ENCODE measurements at regions not wholly inside any gene's neighbourhood (a gene's known extent, or its start where the extent isn't known, plus 50 kb on each side); places are given as distances from the start of the nearest gene placed in this dataset.

- no peak for TF ChIP-seq CTCF (IDR thresholded peaks at IDR 0.05)
Observed at GRCh38 chr1:218201601-218202000, 83.5 kb upstream of the RRP15 start.

DNA sequence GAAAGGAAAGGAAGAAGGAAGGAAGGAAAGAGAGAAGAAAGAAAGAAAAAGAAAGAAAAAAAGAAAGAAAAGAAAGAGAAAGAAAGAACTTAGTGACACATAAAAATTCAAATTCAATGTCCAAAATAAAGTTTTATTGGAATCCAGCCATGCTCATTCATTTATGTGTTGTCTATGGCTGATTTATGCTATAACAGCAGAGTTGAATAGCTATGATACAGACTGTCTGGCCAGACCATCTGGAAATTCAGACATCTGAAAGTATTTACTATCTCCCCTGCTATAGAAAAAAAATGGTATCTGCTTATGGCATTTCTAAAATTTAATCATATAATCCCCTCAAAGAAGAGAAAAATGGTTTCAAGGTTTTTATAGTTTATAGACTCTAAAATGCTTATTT lies 79.4 kb upstream of the RRP15 start:
- Histone ChIP-seq H3K27ac (no peak overlapping the region), H3K9me3 (no peaks in the 10 kb centered on the region), H3K27me3 (replicated peaks; ENCODE audit: insufficient read depth) (no peaks in the 10 kb centered on the region), H3K4me3 (no peak overlapping the region), H3K4me1 (ENCODE audit: control insufficient read depth in 1 of 2, low read depth in 2 of 2) (no peaks in the 10 kb centered on the region), H3K36me3 (no peaks in the 10 kb centered on the region)
- ATAC-seq (ENCODE audit: insufficient number of reproducible peaks, low FRiP score, low read depth) (no peak), DNase-seq (ENCODE audit: low spot score) (no peak)
- TF ChIP-seq CTCF (IDR thresholded peaks at IDR 0.05) = no peak

More at GRCh38 chr1:218201601-218202000, 83.5 kb upstream of the RRP15 start:
- no peaks in the 10 kb centered on the region for H3K4me1 ChIP-seq (ENCODE audit: control insufficient read depth in 1 of 2, low read depth in 2 of 2)
- H3K9me3 ChIP-seq = no peaks in the 10 kb centered on the region
- H3K36me3 ChIP-seq = no peaks in the 10 kb centered on the region
- H3K27ac ChIP-seq = no peak overlapping the region
- H3K27me3 ChIP-seq (replicated peaks; ENCODE audit: insufficient read depth) = no peaks in the 10 kb centered on the region
- DNase-seq (ENCODE audit: low spot score) (no peak), ATAC-seq (ENCODE audit: insufficient number of reproducible peaks, low FRiP score, low read depth) (no peak)
- H3K4me3 ChIP-seq = no peak overlapping the region

DNA sequence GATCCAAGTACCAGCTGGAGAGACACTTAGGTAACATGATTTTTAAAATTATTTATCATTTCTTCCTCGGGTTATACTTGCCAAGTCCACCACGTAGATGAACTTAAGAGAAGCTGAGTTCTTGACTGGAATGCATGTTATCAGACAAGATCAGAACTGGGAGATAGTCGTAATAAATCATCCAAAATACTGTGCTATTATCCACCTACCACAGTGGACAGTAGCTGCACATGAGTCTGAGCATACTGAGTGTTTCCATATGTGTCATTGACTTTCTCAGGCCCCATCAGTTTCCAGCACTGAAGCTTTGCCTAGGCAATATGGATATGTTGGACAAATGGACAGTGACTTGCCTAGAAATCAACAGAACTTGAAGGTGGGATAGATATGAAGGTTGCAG lies 77.9 kb upstream of the RRP15 start:
- no peak for ATAC-seq (ENCODE audit: insufficient number of reproducible peaks, low FRiP score, low read depth)

GRCh38 chr1:218209351-218209861 lies 75.7 kb upstream of the RRP15 start:
- Histone ChIP-seq H3K27ac (no peak overlapping the region), H3K36me3 (no peaks in the 10 kb centered on the region), H3K4me1 (ENCODE audit: control insufficient read depth in 1 of 2, low read depth in 2 of 2) (no peaks in the 10 kb centered on the region), H3K9me3 (no peaks in the 10 kb centered on the region), H3K4me3 (no peak overlapping the region), H3K27me3 (replicated peaks; ENCODE audit: insufficient read depth) (no peaks in the 10 kb centered on the region)
- ATAC-seq (ENCODE audit: insufficient number of reproducible peaks, low FRiP score, low read depth) (no peak), DNase-seq (ENCODE audit: low spot score) (no peak)
- TF ChIP-seq CTCF (IDR thresholded peaks at IDR 0.05) = no peak

More for the DNA sequence above, 77.9 kb upstream of the RRP15 start:
- H3K36me3 ChIP-seq = no peaks in the 10 kb centered on the region
- no peak overlapping the region for H3K27ac ChIP-seq
- H3K27me3 ChIP-seq (replicated peaks; ENCODE audit: insufficient read depth) = no peaks in the 10 kb centered on the region
- no peak for TF ChIP-seq CTCF (IDR thresholded peaks at IDR 0.05)
- no peaks in the 10 kb centered on the region for H3K9me3 ChIP-seq
- no peak for DNase-seq (ENCODE audit: low spot score)
- no peak overlapping the region for H3K4me3 ChIP-seq
- no peaks in the 10 kb centered on the region for H3K4me1 ChIP-seq (ENCODE audit: control insufficient read depth in 1 of 2, low read depth in 2 of 2)

- no peaks in the 10 kb centered on the region for H3K27me3 ChIP-seq (replicated peaks; ENCODE audit: insufficient read depth)
- ATAC-seq (ENCODE audit: insufficient number of reproducible peaks, low FRiP score, low read depth) (no peak), DNase-seq (ENCODE audit: low spot score) (no peak)
- no peaks in the 10 kb centered on the region for H3K9me3 ChIP-seq
- no peak overlapping the region for H3K4me3 ChIP-seq
- H3K4me1 ChIP-seq (ENCODE audit: control insufficient read depth in 1 of 2, low read depth in 2 of 2) = no peaks in the 10 kb centered on the region
- H3K36me3 ChIP-seq = no peaks in the 10 kb centered on the region
- no peak for TF ChIP-seq CTCF (IDR thresholded peaks at IDR 0.05)
- H3K27ac ChIP-seq = no peak overlapping the region
Observed at GRCh38 chr1:218211241-218211640, 73.9 kb upstream of the RRP15 start.
